ENCODE measurements at regions not wholly inside any gene's neighbourhood (a gene's known extent, or its start where the extent isn't known, plus 50 kb on each side); places are given as distances from the start of the nearest gene placed in this dataset.
"Not testable (repeated sequence)": the region's sequence is repeated elsewhere in the genome, so short reads cannot be mapped to it uniquely, and the experiment has no call there.

GRCh38 chr19:29886106-29886505 is 55.9 kb upstream of the URI1 start:
- TF ChIP-seq CTCF (conservative IDR thresholded peaks at IDR 0.05; ENCODE audit: low read depth, low read length); EZH2phosphoT487 (IDR thresholded peaks at IDR 0.05; ENCODE audit: borderline replicate concordance, low read length); EZH2 (IDR thresholded peaks at IDR 0.05; ENCODE audit: low read length, unreplicated experiment): not testable (repeated sequence)

All from PC-3 (cell line).